ENCODE measurements at regions not wholly inside any gene's neighbourhood (a gene's known extent, or its start where the extent isn't known, plus 50 kb on each side); places are given as distances from the start of the nearest gene placed in this dataset.

DNA sequence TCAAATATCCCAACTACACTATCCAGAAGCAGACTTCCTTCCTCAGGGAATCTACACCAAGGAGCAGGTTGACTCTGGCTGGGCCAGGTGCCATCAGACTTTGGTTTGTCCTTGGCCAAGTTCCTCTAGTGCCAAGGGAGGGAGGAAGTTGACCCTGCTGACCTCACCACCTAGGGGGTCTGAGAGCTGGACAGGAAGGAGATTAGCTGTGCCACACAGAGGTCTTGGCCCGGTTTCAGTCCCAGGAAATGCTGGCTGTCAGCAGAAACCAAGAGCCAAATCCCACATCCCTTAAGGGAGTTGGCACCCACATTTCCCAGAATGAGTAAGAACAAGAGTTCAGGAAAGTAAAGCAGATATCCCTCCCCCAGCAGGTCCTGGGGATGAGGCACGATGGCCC, 178.2 kb downstream of the SALL1 start:
- H3K4me3 ChIP-seq (ENCODE audit: low read depth, low read length): no peak overlapping the region
- DNase-seq (ENCODE audit: low read depth): no peak

DNA sequence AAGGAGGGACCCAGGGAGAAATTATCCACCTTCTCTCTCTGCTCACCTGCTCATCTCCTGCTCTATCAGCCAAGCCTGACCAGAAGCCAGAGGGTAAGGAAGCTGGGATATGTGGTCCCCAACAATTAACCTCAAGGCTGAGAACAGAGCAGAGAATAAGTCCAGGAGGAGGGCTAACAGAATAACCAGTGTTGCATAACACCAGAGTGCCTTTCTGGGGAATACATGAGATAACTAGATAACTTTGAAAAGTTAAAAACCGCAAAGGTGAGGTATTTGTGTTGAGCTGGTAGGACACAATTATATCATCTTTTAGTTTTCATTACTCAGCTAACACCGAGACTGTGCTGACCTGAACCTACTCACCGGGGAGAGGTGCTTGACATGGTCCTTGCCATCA, 180.8 kb downstream of the SALL1 start:
- no peak for DNase-seq (ENCODE audit: low read depth)
- H3K4me3 ChIP-seq (ENCODE audit: low read depth, low read length): no peak overlapping the region

DNA sequence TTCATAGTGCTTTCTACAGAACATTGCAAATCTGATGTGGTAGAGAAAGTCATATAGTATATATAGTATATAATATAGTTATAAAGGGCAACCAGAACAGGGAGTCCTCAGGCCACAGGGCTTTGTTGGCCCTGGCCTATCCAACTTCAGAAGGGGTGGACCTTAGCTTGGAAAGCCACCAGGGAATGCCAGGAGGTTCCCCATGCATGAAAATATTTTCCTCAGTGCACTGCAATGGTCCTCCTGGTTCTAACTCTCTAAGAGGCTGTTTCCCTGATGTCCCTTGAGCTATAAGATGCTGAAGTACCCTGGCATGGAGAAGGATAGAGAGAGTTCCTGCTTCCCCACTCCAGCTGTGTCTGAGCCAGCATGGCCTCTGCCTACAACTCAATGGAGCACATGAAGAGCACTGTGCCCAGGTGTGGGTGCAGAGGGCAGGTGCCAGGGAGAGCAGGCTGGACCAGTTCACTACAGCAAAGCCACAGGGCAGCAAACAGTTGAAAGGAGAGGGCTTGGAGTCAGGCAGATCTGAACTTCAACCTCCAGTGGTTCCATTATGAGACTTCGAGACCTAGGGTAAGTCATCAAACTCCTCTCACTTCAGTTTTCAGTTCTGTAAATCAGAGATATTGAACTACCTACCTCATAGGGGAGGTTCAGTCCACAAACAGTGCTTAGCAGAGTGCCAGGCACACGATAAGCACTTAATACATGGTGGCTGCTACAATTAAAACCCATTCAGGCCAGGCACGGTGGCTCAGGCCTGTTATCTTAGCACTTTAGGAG, 183.1 kb downstream of the SALL1 start:
- H3K4me3 ChIP-seq (ENCODE audit: low read depth, low read length): no peak overlapping the region
- DNase-seq (ENCODE audit: low read depth): no peak

DNA sequence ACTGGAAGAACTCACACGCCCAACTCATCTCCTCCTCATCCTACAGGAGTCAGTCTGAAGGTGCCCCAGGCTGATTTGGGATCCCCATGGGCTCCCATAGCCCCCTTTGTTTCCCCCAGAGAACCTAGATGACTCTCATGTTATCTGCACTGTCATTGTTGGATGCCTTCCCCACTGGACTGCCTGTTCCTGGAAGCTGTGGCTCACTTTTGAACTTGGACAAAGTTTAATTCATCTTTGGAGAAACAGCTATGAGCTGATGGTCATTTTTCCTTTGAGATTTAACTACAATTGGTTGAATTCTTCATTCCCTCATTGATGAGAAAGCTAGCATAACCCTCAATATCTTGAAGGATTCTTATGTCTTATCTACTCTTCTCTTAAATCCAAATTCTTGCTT, 186.6 kb downstream of the SALL1 start:
- DNase-seq (ENCODE audit: low read depth): no peak
- no peak overlapping the region for H3K4me3 ChIP-seq (ENCODE audit: low read depth, low read length)

DNA sequence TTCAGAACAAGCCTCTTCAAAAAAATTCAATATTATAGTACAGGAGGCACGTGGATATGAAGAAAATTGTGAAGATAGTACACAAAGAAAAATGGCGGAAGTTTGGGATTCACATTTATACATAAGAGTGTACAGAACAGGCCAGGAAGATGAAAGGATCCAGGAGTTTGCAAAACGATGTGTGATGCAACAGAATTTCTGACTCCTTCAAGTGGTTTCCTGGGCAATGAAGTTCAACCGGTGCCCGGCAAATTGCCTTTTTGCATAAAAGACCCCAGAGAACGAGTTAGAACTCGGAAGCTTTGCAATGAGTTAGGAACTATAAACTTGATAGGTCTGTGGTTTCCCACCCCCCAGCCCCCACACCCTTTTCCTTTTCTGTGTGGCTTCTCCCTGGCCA, 189.1 kb downstream of the SALL1 start:
- H3K4me3 ChIP-seq (ENCODE audit: low read depth, low read length): no peak overlapping the region
- no peak for DNase-seq (ENCODE audit: low read depth)

DNA sequence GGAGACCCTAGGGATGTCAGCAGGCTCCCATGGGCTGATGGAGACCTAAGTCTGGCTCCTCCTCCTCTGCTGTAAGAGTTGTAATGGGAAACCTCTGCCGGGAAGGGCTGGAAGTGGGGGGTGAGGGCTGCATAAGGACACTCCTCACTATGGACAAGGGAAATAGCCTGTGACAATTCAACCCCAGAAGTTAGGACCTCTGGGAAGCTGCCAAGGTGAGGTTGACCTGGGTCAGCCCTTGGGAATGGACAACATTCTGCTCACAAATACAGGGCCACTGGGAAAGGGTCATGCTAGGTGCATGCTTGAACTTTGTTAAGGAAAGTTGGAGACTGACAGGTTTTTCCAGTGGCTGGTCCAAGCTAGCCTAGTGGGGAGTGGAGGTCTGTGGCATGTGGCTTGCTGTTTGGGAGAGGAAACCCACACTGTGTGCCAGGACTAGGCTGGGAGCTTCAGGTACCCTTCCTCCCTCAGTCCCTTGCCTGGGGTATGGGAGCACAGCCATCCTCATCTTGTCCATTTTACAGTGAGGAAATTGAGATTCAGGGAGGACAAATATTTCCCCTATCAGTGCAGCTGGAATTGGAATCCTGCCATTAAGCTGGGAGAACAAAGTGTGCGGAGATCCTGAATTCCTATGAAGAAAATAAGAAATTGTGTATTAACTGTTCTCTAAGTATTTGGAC, 190.4 kb downstream of the SALL1 start:
- DNase-seq (ENCODE audit: low read depth): no peak
- H3K4me3 ChIP-seq (ENCODE audit: low read depth, low read length): no peak overlapping the region

DNA sequence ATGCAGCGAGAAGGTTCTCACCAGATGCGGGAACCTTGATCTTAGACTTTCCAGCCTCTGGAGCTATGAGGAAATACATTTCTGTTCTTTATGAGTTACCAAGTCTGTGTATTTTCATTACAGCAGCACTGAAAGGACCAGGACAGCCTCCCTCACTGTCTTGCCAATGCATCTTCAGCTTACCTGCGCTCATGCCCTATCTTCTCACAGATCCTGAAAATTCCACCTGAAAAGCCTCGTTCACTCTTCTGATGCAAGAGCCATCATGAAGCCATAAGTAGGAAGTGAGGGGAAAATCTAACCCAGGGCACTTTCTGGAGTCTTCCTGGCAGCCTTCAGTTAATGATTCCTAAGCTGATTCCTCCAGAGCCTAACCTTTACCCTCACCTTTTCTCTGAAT, 194.0 kb downstream of the SALL1 start:
- DNase-seq (ENCODE audit: low read depth): no peak
- no peak overlapping the region for H3K4me3 ChIP-seq (ENCODE audit: low read depth, low read length)

DNA sequence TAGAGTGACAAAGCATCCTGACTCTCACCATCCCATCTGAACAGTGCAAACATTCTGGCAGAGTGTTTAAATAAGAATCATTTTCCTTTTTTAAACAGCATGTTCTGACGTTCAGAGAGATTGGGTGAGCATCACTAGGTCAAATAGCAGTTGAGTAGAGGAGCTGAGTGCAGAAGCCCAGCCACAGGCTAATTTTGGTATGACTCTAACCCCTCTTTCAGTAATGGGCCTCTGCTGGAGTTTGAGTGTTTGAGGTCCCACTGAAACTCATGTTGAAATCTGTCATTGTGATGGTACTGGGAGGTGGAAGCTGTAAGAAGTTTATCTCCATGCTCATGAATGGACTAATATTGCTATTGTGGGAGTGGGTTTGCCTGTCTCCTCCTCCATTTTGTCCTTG, 194.4 kb downstream of the SALL1 start:
- no peak for DNase-seq (ENCODE audit: low read depth)
- H3K4me3 ChIP-seq (ENCODE audit: low read depth, low read length): no peak overlapping the region

DNA sequence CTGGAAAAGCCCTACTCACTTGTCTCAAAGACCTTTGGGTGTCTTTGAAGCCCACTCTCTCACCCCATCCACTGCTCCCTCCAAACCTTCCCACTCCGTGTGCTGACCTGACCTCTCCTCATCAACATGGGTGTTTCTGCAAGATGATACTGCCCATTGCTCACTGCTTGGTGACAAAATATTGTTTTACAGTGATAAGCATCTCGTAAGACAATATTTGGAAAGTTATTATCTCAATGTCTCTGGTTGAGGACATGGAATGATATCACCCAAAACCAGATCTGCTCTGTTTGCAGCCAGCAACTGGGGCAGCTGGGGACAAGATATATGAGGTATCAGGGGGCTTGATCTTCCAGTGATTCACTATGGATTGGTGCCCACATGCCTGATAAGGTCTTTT, 195.8 kb downstream of the SALL1 start:
- no peak overlapping the region for H3K4me3 ChIP-seq (ENCODE audit: low read depth, low read length)
- no peak for DNase-seq (ENCODE audit: low read depth)

DNA sequence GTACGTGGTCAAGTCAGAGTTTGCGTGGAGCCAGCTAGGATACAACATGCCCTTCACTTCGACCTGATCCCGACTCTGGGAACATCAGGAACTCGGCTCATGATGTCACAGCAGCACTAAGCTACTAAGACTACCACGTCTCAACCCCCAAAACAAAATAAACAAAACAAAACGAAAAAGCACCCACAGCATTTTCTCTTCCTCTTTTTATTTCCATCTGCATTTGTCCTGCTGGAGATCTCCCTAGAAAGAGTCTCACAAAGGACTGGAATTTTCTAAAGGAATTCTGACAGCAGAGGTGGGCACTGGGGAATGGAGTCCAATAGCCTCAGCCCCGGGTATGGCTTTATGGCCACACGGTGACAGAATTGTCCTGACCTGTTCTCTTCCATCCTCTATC, 196.6 kb downstream of the SALL1 start:
- no peak overlapping the region for H3K4me3 ChIP-seq (ENCODE audit: low read depth, low read length)
- no peak for DNase-seq (ENCODE audit: low read depth)

DNA sequence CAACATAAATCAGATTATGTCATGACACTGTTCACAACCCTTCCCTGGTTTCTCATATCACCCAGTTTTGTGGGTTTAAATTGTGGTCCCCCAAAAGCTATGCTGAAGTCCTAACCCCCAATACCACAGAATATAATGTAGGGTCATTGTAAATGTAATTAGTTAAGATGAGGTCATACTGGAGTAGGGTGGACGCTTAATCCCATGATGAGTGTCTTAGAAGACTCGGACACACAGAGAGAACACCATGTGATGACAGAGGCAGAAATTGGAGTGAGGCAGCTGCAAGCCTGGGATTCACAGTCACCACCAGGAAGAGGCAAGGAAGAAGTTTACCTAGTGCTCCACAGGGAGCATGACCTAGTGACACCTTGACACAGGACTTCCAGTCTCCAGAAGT, 197.8 kb downstream of the SALL1 start:
- no peak for DNase-seq (ENCODE audit: low read depth)
- H3K4me3 ChIP-seq (ENCODE audit: low read depth, low read length): no peak overlapping the region

DNA sequence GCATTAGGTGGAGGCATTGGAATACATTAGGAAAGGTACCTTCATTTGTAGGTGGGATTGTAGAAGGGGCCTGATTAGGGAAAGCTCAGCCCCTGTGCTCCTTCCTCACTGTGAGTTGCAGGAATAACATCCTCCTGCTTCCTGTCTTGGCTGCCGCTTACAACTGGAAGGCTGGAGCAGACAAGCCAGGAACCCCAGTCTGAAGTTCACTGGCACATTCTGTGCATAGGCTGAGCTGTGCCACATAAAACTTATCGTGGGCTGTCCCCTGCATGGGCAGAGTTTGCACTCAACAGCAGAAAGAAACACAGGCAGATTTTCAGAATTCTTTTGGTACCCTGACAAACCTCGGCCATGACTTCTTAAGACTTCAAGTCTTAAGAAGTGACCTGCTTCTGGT, 200.1 kb downstream of the SALL1 start:
- DNase-seq (ENCODE audit: low read depth): no peak
- H3K4me3 ChIP-seq (ENCODE audit: low read depth, low read length): no peak overlapping the region

DNA sequence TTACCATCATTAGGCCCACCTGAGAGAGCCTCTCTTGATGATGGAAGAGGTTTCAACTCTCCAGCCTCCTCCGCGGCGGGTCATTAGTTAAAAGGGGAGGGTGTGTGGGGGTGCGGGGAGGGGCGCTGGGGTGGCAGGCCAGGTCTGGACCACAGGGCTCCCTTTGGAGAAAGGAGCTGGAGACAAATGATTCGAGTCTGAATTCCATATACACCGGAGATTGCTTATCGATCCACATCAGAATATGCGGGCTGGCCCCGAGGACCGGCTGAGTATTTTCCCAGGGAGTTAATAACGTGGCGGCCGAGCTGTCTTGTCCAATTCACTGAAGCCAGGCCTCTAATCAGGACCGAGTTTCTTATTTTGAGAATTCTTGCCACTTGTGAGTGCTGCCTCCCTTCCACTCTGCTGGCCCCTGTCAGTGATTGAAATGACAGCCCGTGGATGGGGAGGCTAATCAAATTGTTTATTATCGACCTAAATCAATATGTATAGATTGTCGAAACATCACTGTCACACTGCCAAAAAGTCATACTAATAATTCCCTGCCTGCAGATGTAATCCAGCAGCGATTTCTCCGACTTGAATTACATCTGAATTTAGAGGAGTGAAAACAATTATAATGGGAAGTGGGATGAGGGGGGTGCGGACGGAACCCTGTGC, 202.7 kb downstream of the SALL1 start:
- DNase-seq (ENCODE audit: low read depth): no peak
- H3K4me3 ChIP-seq (ENCODE audit: low read depth, low read length): no peak overlapping the region

DNA sequence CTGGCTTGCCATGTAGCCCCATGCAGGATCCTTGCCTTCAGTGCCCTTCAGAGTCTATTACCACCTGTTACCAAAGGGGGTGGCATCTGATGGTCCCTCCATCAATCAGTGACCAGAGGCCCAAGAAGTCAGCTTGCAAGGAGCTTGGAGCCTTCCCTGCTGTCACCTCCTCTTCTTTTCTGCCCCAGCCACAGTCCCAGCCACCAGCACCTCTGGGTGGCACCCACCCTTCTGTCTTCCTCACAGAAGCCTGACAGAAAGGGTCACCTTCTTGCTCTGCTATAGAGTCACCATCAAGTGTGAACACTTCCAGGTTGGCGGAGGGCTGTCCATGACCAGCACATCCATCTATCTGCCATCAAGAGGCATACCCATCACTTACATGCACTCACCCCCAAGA, 203.2 kb downstream of the SALL1 start:
- no peak overlapping the region for H3K4me3 ChIP-seq (ENCODE audit: low read depth, low read length)
- DNase-seq (ENCODE audit: low read depth): no peak

DNA sequence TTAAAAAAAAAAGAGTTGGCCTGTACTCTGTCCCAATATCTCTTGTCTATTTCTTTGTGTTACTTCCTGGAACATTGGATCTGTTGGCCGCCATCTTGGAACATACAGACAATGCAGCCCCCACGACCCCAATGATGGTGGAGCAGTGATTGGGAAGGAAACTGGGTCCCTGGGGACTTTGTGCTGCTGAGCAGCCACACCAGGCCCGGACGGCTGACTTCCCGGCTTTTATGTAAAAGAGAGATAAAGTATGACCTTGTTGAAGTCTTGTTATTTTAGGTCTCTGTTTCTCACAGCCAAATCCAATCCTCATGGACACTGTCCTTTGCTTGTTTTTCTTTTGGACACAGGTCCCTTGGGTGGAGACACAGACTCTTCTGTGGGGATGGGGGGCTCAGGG, 204.5 kb downstream of the SALL1 start:
- DNase-seq (ENCODE audit: low read depth): no peak
- H3K4me3 ChIP-seq (ENCODE audit: low read depth, low read length): no peak overlapping the region

DNA sequence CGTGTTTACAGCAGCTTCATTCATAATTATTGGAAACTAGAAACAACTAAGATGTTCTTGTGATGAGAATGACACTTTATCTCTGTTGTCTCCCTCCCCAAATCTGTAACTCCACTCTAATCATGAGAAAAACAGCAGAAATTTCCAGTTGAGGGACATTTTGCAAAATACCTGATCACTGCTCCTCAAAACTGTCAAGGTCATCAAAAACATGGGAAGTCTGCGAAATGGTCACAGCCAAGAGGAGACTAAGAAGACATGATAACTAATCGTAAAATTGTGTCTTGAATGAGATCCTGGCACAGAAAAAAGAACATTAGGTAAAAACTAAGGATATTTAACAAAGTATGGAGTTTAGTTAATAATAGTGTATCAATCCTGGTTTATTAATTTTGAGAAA, 204.2 kb downstream of the CYLD start:
- no peak for DNase-seq (ENCODE audit: low read depth)
- no peak overlapping the region for H3K4me3 ChIP-seq (ENCODE audit: low read depth, low read length)

DNA sequence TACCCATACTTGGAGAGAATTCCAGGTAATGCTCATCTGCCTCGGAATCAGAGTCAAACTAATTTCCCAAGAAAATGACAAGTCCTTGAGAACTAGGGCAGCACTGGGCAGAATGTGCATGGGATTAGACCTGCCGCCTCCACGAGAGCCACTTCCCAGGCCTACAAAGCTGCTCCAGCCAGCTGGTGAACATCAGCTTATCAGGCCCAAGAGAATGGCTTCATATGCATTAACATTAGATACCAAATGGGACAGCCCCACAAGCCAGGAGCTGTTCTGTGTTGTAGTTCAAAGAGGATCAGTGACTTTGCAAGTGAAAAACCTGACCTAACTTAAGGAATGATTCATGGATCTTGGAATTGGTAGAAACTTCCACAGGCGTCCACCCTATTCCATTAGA, 203.3 kb downstream of the CYLD start:
- H3K4me3 ChIP-seq (ENCODE audit: low read depth, low read length): no peak overlapping the region
- DNase-seq (ENCODE audit: low read depth): no peak

DNA sequence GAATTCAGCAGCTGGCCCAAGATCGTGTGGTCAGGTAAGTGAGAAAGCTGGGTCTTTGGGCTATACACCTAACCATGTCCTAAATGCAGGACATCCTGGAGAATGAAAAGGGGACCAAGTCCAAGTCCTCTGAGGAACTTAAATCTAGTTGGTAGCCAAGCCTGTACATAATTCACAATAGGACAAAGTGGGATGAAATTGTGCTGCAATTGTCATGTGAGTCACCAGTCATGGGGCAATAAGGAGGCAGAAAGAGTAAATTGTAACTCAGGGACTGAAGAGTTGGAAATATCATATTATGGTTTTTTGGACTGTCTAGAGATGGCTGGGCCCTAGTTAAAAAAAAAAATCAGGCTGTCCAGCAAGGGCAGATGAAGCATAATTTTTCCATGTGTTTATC, 202.6 kb downstream of the CYLD start:
- no peak for DNase-seq (ENCODE audit: low read depth)
- H3K4me3 ChIP-seq (ENCODE audit: low read depth, low read length): no peak overlapping the region

DNA sequence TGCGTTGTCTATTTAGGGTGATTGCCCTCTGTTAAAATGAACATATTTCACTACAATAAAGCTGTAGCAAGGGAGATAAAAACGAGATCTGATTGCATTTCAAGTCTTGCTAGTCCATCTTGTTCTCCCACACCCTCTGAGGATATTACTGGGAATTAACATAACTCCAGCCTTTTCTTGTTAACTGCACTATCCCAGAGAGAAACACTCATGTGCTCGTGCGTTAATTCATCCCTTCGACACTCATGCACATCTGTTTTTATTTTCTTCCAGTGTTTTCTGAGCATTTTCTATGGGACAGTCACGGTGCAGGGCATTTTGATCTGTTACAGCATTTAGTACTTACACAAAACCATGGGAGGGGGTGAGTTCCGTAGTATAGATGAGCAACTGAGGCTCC, 202.1 kb downstream of the CYLD start:
- no peak for DNase-seq (ENCODE audit: low read depth)
- H3K4me3 ChIP-seq (ENCODE audit: low read depth, low read length): no peak overlapping the region

DNA sequence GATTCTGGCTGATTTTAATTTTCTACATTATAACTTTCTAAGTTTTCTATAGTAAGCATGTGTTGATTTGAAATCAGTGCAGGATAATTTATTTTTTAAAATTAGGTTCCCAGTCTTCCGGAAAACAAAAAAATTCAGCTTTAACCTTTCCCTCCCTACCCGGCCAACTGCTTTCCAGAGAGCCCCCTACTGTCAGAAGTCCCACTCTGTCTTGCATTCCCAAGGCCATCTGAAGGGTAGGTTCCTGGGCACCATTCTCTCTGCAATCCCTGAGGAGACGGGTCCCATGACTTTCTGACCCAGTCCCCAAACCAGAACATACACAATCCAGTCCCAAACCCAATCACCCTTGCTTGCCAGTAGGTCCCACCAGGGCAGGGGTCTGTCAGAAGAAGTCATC, 200.3 kb downstream of the CYLD start:
- no peak overlapping the region for H3K4me3 ChIP-seq (ENCODE audit: low read depth, low read length)
- DNase-seq (ENCODE audit: low read depth): no peak

DNA sequence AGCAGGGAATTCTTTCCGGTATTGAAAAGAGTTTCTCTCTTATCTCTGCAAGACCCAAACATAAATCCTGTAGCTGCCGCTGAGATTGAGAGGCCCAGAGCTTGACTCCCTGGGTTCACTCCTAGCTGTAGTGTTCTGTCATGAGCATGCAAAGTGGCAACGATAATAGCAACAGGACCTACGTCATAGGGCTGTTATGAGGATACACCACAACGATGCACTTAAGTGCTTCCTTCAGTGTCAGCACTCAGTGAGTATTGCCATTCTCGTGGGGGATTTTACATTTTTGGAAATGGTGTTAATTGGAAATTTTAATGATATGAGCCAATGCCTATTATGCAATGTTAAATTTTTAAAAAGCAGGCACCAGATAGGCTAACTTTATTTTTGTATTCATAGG, 199.8 kb downstream of the CYLD start:
- H3K4me3 ChIP-seq (ENCODE audit: low read depth, low read length): no peak overlapping the region
- no peak for DNase-seq (ENCODE audit: low read depth)

All from skeletal muscle cell (primary cell).